MV-4-11 (cell line): ENCODE measurements at regions not wholly inside any gene's neighbourhood (a gene's known extent, or its start where the extent isn't known, plus 50 kb on each side); places are given as distances from the start of the nearest gene placed in this dataset.

Experiments
- DNase-seq: peaks from one replicate; lab custom pipeline; 2025; lab: John Stamatoyannopoulos, UW

GRCh38 chr18:6607343-6607742 lies 122.2 kb upstream of the ARHGAP28 start:
- no peak for DNase-seq

- no peak for DNase-seq
These were observed 119.8 kb upstream of the ARHGAP28 start for GRCh38 chr18:6609666-6610264.

GRCh38 chr18:6610466-6610865 lies 119.0 kb upstream of the ARHGAP28 start:
- no peak for DNase-seq

GRCh38 chr18:6613581-6613980 lies 115.9 kb upstream of the ARHGAP28 start:
- no peak for DNase-seq

- no peak for DNase-seq
These were observed 114.6 kb upstream of the ARHGAP28 start for GRCh38 chr18:6614952-6615351.

GRCh38 chr18:6616981-6617380 lies 112.5 kb upstream of the ARHGAP28 start:
- no peak for DNase-seq

GRCh38 chr18:6621437-6621836 lies 108.1 kb upstream of the ARHGAP28 start:
- no peak for DNase-seq

GRCh38 chr18:6623278-6623677 lies 106.2 kb upstream of the ARHGAP28 start:
- DNase-seq: no peak

- no peak for DNase-seq
These were observed 105.2 kb upstream of the ARHGAP28 start for GRCh38 chr18:6624271-6624660.

GRCh38 chr18:6624661-6625311 lies 104.7 kb upstream of the ARHGAP28 start:
- no peak for DNase-seq

GRCh38 chr18:6625481-6625880 lies 104.0 kb upstream of the ARHGAP28 start:
- DNase-seq: no peak

- no peak for DNase-seq
These were observed 103.1 kb upstream of the ARHGAP28 start for GRCh38 chr18:6626457-6626856.

- no peak for DNase-seq
These were observed 101.9 kb upstream of the ARHGAP28 start for GRCh38 chr18:6627645-6628044.

- no peak for DNase-seq
These were observed 101.3 kb upstream of the ARHGAP28 start for GRCh38 chr18:6628187-6628586.

GRCh38 chr18:6629635-6630140 lies 99.8 kb upstream of the ARHGAP28 start:
- no peak for DNase-seq

- DNase-seq: no peak
These were observed 96.2 kb upstream of the ARHGAP28 start for GRCh38 chr18:6633310-6633709.

GRCh38 chr18:6636091-6636490 lies 93.4 kb upstream of the ARHGAP28 start:
- DNase-seq: no peak

GRCh38 chr18:6638447-6638846 lies 91.1 kb upstream of the ARHGAP28 start:
- DNase-seq: no peak

- no peak for DNase-seq
These were observed 90.2 kb upstream of the ARHGAP28 start for GRCh38 chr18:6639305-6639704.

- no peak for DNase-seq
These were observed 84.5 kb upstream of the ARHGAP28 start for GRCh38 chr18:6644836-6645627.

GRCh38 chr18:6646801-6647200 lies 82.7 kb upstream of the ARHGAP28 start:
- DNase-seq: no peak

GRCh38 chr18:6648581-6648980 lies 80.9 kb upstream of the ARHGAP28 start:
- no peak for DNase-seq
